A549 (cell line): ENCODE measurements at regions not wholly inside any gene's neighbourhood (a gene's known extent, or its start where the extent isn't known, plus 50 kb on each side); places are given as distances from the start of the nearest gene placed in this dataset.

Experiments
- ATAC-seq, 2 experiments: fragments of 200-7000 bp in 1 of 2; fragments of >200 bp in 1 of 2; cut with Nextera tagmentation in 1 of 2; cut with Tn5 transposase in 1 of 2; 3 replicates each; pipeline versions ENCODE4 v1.8.0 to v1.9.1; 2018 to 2020; ENCODE audit warnings: mild to moderate bottlenecking in 1 of 2, moderate library complexity in 1 of 2
- CTCF ChIA-PET: fragments of 300-600 bp; sonication (Branson Sonifier 250); formaldehyde crosslinking; extraction: SDS; loops from one replicate; lab custom pipeline; 2021; ENCODE audit warnings: antibody characterized with exemption, inconsistent platforms; lab: Yijun Ruan, JAX
- POLR2A ChIA-PET: fragments of 350-600 bp; formaldehyde crosslinking; extraction: SDS; loops from one replicate; lab custom pipeline; 2021; ENCODE audit warnings: antibody characterized with exemption, inconsistent platforms; lab: Yijun Ruan, JAX
- DNase-seq, 2 experiments: peaks; one replicate each; pipeline versions ENCODE4 v3.0.0 to v3.0.0-alpha.2; 2011 to 2016; ENCODE audit warnings: low read depth in 1 of 2, low spot score in 1 of 2
- FAIRE-seq: peaks from 2 replicates; lab custom pipeline; 2011; peaks lifted over from hg19 to GRCh38; lab: Jason Lieb, UNC
- H3K27ac ChIP-seq, 2 experiments: fragments of >200 bp; sonication (Bioruptor Twin); formaldehyde crosslinking; 3 replicates each; pipeline ENCODE4 v1.5.1; 2016 to 2017
- H3K4me1 ChIP-seq: fragments of >200 bp; sonication (Bioruptor Twin); formaldehyde crosslinking; 3 replicates; pipeline ENCODE4 v1.6.1; 2016
- H3K4me2 ChIP-seq: fragments of >200 bp; sonication (Bioruptor Twin); formaldehyde crosslinking; 3 replicates; pipeline ENCODE4 v1.6.1; 2016
- H3K4me3 ChIP-seq: fragments of >200 bp; sonication (Bioruptor Twin); formaldehyde crosslinking; 3 replicates; pipeline ENCODE4 v1.5.1; 2016
- H3K9me3 ChIP-seq: fragments of >200 bp; sonication (Bioruptor Twin); formaldehyde crosslinking; 3 replicates; pipeline ENCODE4 v1.6.1; 2016
- CBX2 ChIP-seq: fragments of 200-600 bp; sonication (generic); IDR thresholded peaks from 2 replicates; pipeline ENCODE4 v1.6.1; 2016; ENCODE audit warnings: low read depth, mild to moderate bottlenecking, borderline replicate concordance
- CBX8 ChIP-seq: fragments of 200-600 bp; sonication (generic); IDR thresholded peaks from 2 replicates; pipeline ENCODE4 v1.6.1; 2016
- CEBPB ChIP-seq, 2 experiments: fragments of >200 bp in 1 of 2; sonication (Bioruptor Twin) in 1 of 2; formaldehyde crosslinking in 1 of 2; IDR thresholded peaks; 2 replicates each; pipeline ENCODE4 v1.6.1; 2012 to 2016
- EHF ChIP-seq: fragments of 250-450 bp; sonication (Bioruptor Pico); IDR thresholded peaks from 2 replicates; pipeline ENCODE4 v1.5.0; 2020; ENCODE audit warnings: mild to moderate bottlenecking
- FOSB ChIP-seq: fragments of 250-450 bp; sonication (Bioruptor Pico); IDR thresholded peaks from 2 replicates; pipeline ENCODE4 v1.5.0; 2020; ENCODE audit warnings: mild to moderate bottlenecking, moderate library complexity
- FOSL2 ChIP-seq, 2 experiments: fragments of 450-650 bp in 1 of 2; fragments of >200 bp in 1 of 2; sonication (Bioruptor Twin) in 1 of 2; formaldehyde crosslinking; IDR thresholded peaks; 2 replicates each; pipeline versions ENCODE4 v1.5.0 to v1.6.1; 2016 to 2020; ENCODE audit warnings: mild to moderate bottlenecking in 1 of 2, moderate library complexity in 1 of 2
- GATA3 ChIP-seq: IDR thresholded peaks from 2 replicates; pipeline ENCODE4 v1.6.1; 2012; ENCODE audit warnings: borderline replicate concordance
- HDAC2 ChIP-seq: fragments of 200-600 bp; sonication (generic); IDR thresholded peaks from 2 replicates; pipeline ENCODE4 v1.6.1; 2016
- HOXA7 ChIP-seq: fragments of 250-450 bp; sonication (Bioruptor Pico); IDR thresholded peaks from 2 replicates; pipeline ENCODE4 v1.5.0; 2020; ENCODE audit warnings: mild to moderate bottlenecking, moderate library complexity
- JUN ChIP-seq, 2 experiments: fragments of >200 bp; sonication (Bioruptor Twin); formaldehyde crosslinking; IDR thresholded peaks; 2 replicates in 1 of 2; 3 replicates in 1 of 2; pipeline ENCODE4 v1.6.1; 2016 to 2017
- JUNB ChIP-seq: fragments of >200 bp; sonication (Bioruptor Twin); formaldehyde crosslinking; IDR thresholded peaks from 2 replicates; pipeline ENCODE4 v1.6.1; 2016
- KDM1A ChIP-seq: fragments of 200-600 bp; sonication (generic); IDR thresholded peaks from 2 replicates; pipeline ENCODE4 v1.6.1; 2016; ENCODE audit warnings: low read depth, mild to moderate bottlenecking
- NFE2L2 ChIP-seq: fragments of 150-350 bp; conservative IDR thresholded peaks from 2 replicates; pipeline ENCODE4 v1.6.1; 2014; ENCODE audit warnings: low read length
- NPAS2 ChIP-seq: fragments of 250-450 bp; sonication (Bioruptor Pico); IDR thresholded peaks from 2 replicates; pipeline ENCODE4 v1.8.0; 2022; ENCODE audit warnings: mild to moderate bottlenecking, moderate library complexity, borderline replicate concordance
- PHF8 ChIP-seq: fragments of 200-600 bp; sonication (generic); IDR thresholded peaks from 2 replicates; pipeline ENCODE4 v1.6.1; 2016; ENCODE audit warnings: low read depth, mild to moderate bottlenecking, antibody characterized with exemption, moderate library complexity, borderline replicate concordance
- SREBF2 ChIP-seq: fragments of 450-650 bp; IDR thresholded peaks from 2 replicates; pipeline ENCODE4 v1.6.1; 2014; ENCODE audit warnings: mild to moderate bottlenecking, moderate library complexity
- TP53 ChIP-seq: fragments of 250-450 bp; sonication (Bioruptor Pico); IDR thresholded peaks from 2 replicates; pipeline ENCODE4 v1.5.0; 2021; ENCODE audit warnings: mild to moderate bottlenecking, moderate library complexity
- ZNF302 ChIP-seq: fragments of 250-450 bp; sonication (Bioruptor Pico); IDR thresholded peaks from 2 replicates; pipeline ENCODE4 v1.9.0; 2021; ENCODE audit warnings: inconsistent platforms, mild to moderate bottlenecking, moderate library complexity
- ZSCAN20 ChIP-seq: fragments of 250-450 bp; sonication (Bioruptor Pico); IDR thresholded peaks from 2 replicates; pipeline ENCODE4 v1.8.0; 2022; ENCODE audit warnings: mild to moderate bottlenecking, moderate library complexity
- WGBS: methylation state at CpG from one replicate; pipeline ENCODE4 v1.1.6; 2017; ENCODE audit errors: missing lambda C conversion rate; 5-methylcytosine and 5-hydroxymethylcytosine counted together
- TF ChIP-seq, protein P1 (sequence below): IDR thresholded peaks from 2 replicates; pipeline ENCODE4 v1.6.1; 2012
- TF ChIP-seq, protein P2 (sequence below): fragments of 150-350 bp; IDR thresholded peaks from 2 replicates; pipeline ENCODE4 v1.6.1; 2014; ENCODE audit warnings: low read depth, mild to moderate bottlenecking, low read length
- TF ChIP-seq, protein P3 (sequence below): IDR thresholded peaks from 2 replicates; pipeline ENCODE4 v1.6.1; 2012
- TF ChIP-seq, protein P4 (sequence below): fragments of >200 bp; sonication (Bioruptor Twin); formaldehyde crosslinking; IDR thresholded peaks from 3 replicates; pipeline ENCODE4 v1.5.1; 2016
- TF ChIP-seq, protein P5 (sequence below): fragments of >200 bp; sonication (Bioruptor Twin); formaldehyde crosslinking; IDR thresholded peaks from 3 replicates; pipeline ENCODE4 v1.6.1; 2016
- TF ChIP-seq, protein P6 (sequence below): fragments of 250-450 bp; sonication (Bioruptor Pico); IDR thresholded peaks from 2 replicates; pipeline ENCODE4 v1.5.0; 2020; ENCODE audit warnings: low read depth, mild to moderate bottlenecking, moderate library complexity
- TF ChIP-seq, protein P7 (sequence below): IDR thresholded peaks from 2 replicates; pipeline ENCODE4 v1.6.1; 2012; ENCODE audit warnings: low read depth, borderline replicate concordance

DNA sequence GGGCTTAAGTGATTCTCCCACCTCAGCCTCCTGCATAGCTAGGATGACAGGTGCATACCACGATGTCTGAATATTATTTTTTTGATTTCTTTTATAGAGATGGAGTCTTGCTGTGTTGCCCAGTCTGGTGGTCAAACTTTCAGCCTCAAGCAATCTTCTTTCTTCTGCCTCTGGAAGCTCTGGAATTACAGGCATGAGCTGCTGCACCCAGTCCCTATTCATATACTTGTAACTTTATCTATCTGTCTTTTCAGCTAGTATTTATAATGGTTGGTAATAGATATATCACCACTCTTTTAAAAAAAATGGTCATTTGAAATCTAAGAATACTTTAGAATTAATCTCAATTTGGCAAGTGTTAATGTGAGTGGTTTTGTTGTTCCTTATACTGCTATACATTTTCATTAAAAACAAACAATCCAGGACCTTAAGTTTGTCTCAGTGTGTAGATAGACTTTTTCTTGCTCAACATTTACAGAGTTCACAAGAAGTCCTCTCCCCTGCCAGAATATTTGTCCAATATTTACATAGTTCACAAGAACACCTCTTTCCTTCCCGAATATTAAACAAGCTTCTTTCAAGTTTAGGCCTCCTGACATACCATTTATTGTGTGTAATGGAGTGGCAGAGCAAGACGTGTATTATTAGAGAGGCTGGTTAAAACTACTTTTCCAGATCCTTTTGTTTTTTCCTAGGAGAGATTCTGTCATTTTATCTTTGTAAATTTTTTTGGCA, 1197.4 kb upstream of the ADGRL3 start:
- DNase-seq (no peak), ATAC-seq (no peak), FAIRE-seq (no peak)
- H3K4me2 ChIP-seq = no peak overlapping the region
- CTCF ChIA-PET = no interaction called here
- TF ChIP-seq, protein P1, sequence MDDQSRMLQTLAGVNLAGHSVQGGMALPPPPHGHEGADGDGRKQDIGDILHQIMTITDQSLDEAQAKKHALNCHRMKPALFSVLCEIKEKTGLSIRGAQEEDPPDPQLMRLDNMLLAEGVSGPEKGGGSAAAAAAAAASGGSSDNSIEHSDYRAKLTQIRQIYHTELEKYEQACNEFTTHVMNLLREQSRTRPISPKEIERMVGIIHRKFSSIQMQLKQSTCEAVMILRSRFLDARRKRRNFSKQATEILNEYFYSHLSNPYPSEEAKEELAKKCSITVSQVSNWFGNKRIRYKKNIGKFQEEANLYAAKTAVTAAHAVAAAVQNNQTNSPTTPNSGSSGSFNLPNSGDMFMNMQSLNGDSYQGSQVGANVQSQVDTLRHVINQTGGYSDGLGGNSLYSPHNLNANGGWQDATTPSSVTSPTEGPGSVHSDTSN = no peak
- TF ChIP-seq NPAS2 (no peak), ZSCAN20 (no peak), CBX2 (no peak), NFE2L2 (no peak), GATA3 (no peak), HOXA7 (CRISPR knock-in tag) (no peak), KDM1A (no peak), FOSL2 (IDR thresholded peaks at IDR 0.05) (no peak), FOSL2 (CRISPR knock-in tag; IDR thresholded peaks at IDR 0.05) (no peak), TP53 (no peak), PHF8 (no peak), JUN (IDR thresholded peaks at IDR 0.05) (no peak)
- TF ChIP-seq, protein P2, sequence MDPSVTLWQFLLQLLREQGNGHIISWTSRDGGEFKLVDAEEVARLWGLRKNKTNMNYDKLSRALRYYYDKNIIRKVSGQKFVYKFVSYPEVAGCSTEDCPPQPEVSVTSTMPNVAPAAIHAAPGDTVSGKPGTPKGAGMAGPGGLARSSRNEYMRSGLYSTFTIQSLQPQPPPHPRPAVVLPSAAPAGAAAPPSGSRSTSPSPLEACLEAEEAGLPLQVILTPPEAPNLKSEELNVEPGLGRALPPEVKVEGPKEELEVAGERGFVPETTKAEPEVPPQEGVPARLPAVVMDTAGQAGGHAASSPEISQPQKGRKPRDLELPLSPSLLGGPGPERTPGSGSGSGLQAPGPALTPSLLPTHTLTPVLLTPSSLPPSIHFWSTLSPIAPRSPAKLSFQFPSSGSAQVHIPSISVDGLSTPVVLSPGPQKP = no peak
- TF ChIP-seq, protein P3, sequence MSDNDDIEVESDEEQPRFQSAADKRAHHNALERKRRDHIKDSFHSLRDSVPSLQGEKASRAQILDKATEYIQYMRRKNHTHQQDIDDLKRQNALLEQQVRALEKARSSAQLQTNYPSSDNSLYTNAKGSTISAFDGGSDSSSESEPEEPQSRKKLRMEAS = no peak
- TF ChIP-seq, protein P4, sequence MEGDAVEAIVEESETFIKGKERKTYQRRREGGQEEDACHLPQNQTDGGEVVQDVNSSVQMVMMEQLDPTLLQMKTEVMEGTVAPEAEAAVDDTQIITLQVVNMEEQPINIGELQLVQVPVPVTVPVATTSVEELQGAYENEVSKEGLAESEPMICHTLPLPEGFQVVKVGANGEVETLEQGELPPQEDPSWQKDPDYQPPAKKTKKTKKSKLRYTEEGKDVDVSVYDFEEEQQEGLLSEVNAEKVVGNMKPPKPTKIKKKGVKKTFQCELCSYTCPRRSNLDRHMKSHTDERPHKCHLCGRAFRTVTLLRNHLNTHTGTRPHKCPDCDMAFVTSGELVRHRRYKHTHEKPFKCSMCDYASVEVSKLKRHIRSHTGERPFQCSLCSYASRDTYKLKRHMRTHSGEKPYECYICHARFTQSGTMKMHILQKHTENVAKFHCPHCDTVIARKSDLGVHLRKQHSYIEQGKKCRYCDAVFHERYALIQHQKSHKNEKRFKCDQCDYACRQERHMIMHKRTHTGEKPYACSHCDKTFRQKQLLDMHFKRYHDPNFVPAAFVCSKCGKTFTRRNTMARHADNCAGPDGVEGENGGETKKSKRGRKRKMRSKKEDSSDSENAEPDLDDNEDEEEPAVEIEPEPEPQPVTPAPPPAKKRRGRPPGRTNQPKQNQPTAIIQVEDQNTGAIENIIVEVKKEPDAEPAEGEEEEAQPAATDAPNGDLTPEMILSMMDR = no peak
- H3K4me3 ChIP-seq = no peak overlapping the region
- no peaks in the 10 kb centered on the region for H3K4me1 ChIP-seq
- no peak overlapping the region for H3K27ac ChIP-seq
- POLR2A ChIA-PET = no interaction called here
- 1% methylated on average over 3 of the region's 3 CpGs for WGBS
- H3K9me3 ChIP-seq = no peaks in the 10 kb centered on the region

DNA sequence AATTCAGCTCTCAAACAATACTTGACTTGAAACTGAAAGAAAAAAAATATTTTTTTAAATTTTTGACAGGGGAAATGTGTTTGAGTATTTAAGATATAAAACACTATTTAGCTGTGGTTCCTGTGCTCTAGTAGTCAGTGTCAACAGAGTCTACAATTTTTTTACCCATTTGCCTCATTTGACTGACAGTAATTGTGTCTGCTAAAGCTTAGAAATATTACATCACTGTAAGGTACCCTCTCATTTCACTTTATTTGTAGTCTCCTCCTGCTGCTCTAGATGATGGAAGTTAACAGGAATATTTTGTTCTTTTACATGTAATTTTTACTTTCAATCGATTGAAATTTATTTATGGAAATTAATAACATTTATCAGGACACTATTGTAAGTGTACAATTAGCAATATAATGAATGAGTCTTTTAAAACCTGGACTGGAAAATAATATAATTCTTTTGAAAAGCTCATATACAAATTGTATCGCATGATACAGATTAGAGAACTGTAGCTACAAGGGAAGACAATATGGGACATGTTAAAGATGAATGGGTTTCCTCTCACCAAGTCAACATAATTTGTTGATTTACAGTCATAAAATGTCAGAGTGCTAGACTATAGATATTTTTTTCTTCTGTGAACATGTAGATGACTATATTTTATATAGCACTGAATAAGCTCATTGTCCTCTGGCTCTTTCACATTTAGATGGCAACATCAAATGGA, 1186.5 kb upstream of the ADGRL3 start:
- Histone ChIP-seq H3K9me3 (no peaks in the 10 kb centered on the region), H3K4me1 (no peaks in the 10 kb centered on the region), H3K4me3 (no peak overlapping the region), H3K27ac (no peak overlapping the region), H3K4me2 (no peak overlapping the region)
- no peak for ATAC-seq
- 33% methylated on average over 2 of the region's 2 CpGs for WGBS
- ChIA-PET POLR2A (no interaction called here), CTCF (no interaction called here)
- no peak for FAIRE-seq
- no peak for DNase-seq
- TF ChIP-seq ZNF302 (CRISPR knock-in tag) (no peak), NFE2L2 (no peak), GATA3 (no peak), EHF (no peak), SREBF2 (no peak), KDM1A (no peak), CBX8 (no peak), JUNB (no peak), FOSB (CRISPR knock-in tag) (no peak), HDAC2 (no peak), CEBPB (IDR thresholded peaks at IDR 0.05) (no peak), HOXA7 (CRISPR knock-in tag) (no peak)
- TF ChIP-seq, protein P5, sequence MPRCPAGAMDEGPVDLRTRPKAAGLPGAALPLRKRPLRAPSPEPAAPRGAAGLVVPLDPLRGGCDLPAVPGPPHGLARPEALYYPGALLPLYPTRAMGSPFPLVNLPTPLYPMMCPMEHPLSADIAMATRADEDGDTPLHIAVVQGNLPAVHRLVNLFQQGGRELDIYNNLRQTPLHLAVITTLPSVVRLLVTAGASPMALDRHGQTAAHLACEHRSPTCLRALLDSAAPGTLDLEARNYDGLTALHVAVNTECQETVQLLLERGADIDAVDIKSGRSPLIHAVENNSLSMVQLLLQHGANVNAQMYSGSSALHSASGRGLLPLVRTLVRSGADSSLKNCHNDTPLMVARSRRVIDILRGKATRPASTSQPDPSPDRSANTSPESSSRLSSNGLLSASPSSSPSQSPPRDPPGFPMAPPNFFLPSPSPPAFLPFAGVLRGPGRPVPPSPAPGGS = no peak
- TF ChIP-seq, protein P6, sequence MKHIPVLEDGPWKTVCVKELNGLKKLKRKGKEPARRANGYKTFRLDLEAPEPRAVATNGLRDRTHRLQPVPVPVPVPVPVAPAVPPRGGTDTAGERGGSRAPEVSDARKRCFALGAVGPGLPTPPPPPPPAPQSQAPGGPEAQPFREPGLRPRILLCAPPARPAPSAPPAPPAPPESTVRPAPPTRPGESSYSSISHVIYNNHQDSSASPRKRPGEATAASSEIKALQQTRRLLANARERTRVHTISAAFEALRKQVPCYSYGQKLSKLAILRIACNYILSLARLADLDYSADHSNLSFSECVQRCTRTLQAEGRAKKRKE (CRISPR knock-in tag) = no peak
- TF ChIP-seq, protein P7, sequence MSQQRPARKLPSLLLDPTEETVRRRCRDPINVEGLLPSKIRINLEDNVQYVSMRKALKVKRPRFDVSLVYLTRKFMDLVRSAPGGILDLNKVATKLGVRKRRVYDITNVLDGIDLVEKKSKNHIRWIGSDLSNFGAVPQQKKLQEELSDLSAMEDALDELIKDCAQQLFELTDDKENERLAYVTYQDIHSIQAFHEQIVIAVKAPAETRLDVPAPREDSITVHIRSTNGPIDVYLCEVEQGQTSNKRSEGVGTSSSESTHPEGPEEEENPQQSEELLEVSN = no peak
